Activated CD8-positive, alpha-beta T cell treated with anti-CD3 and anti-CD28 coated beads for 36 hours (primary cell): ENCODE measurements at regions not wholly inside any gene's neighbourhood (a gene's known extent, or its start where the extent isn't known, plus 50 kb on each side); places are given as distances from the start of the nearest gene placed in this dataset.

Experiments used
- ATAC-seq: fragments of 200-7000 bp; cut with Tn5 transposase; one replicate; pipeline ENCODE4 v1.10.0; 2021; ENCODE audit warnings: mild to moderate bottlenecking, moderate library complexity
- CTCF ChIA-PET: fragments of 350-600 bp; sonication (Branson Sonifier 250); formaldehyde crosslinking; loops from one replicate; lab custom pipeline; 2021; ENCODE audit warnings: antibody characterized with exemption; lab: Charles Lee
- POLR2A ChIA-PET: fragments of 350-600 bp; sonication (Branson Sonifier 250); formaldehyde crosslinking; loops from one replicate; lab custom pipeline; 2021; ENCODE audit warnings: antibody characterized with exemption; lab: Charles Lee
- DNase-seq: peaks from one replicate; pipeline ENCODE4 v3.0.0-alpha.2; 2020
- H3K27ac Mint-ChIP-seq: one replicate; pipeline ENCODE4 v1.8.0; 2021; ENCODE audit warnings: mild to moderate bottlenecking, mixed read lengths
- H3K27me3 Mint-ChIP-seq: one replicate; pipeline ENCODE4 v1.8.0; 2021; ENCODE audit warnings: mixed read lengths
- H3K36me3 Mint-ChIP-seq: one replicate; pipeline ENCODE4 v1.8.0; 2021; ENCODE audit warnings: low read depth, mixed read lengths
- H3K4me1 Mint-ChIP-seq: one replicate; pipeline ENCODE4 v1.8.0; 2021; ENCODE audit warnings: low read depth, mixed read lengths
- H3K4me3 Mint-ChIP-seq: one replicate; pipeline ENCODE4 v1.8.0; 2021; ENCODE audit warnings: mild to moderate bottlenecking, moderate library complexity, mixed read lengths
- H3K9me3 Mint-ChIP-seq: one replicate; pipeline ENCODE4 v1.8.0; 2021; ENCODE audit warnings: mixed read lengths
- intact Hi-C: fragments of 100-400 bp; cut with micrococcal nuclease; formaldehyde crosslinking; loops from one replicate; pipeline ENCODE4 v1.10.0; 2022
- TF ChIP-seq, protein P1 (sequence below): fragments of 200-600 bp; IDR thresholded peaks from one replicate; pipeline ENCODE4 v1.8.0; 2022; ENCODE audit warnings: antibody characterized with exemption, mild to moderate bottlenecking

DNA sequence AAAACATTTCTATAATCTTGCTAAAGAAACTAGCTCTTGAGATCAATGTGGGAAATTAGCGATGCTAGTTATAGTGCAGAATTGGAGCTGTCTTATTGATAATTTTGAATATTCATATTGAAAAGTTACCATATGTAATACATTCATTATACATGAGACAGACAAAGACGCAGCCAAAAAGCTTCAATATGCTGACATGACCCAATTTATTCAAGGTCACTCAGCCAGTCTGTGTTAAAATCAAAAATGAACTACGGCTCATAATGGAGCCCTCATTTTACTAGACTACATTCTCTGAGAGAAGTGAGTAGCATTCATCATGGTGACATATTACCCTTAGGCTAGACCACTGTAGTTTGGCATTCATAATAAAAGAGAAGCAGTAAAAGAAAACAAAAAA lies 107.3 kb upstream of the GABRG2 start:
- ChIA-PET CTCF (no interaction called here), POLR2A (no interaction called here)
- intact Hi-C loops, result no loop called here
- H3K9me3 Mint-ChIP-seq, result no peaks in the 10 kb centered on the region
- ATAC-seq (no peak), DNase-seq (no peak)
- H3K27ac Mint-ChIP-seq, result no peak overlapping the region
- no peaks in the 10 kb centered on the region for H3K27me3 Mint-ChIP-seq
- no peaks in the 10 kb centered on the region for H3K36me3 Mint-ChIP-seq
- H3K4me3 Mint-ChIP-seq, result no peak overlapping the region
- TF ChIP-seq, protein P1, sequence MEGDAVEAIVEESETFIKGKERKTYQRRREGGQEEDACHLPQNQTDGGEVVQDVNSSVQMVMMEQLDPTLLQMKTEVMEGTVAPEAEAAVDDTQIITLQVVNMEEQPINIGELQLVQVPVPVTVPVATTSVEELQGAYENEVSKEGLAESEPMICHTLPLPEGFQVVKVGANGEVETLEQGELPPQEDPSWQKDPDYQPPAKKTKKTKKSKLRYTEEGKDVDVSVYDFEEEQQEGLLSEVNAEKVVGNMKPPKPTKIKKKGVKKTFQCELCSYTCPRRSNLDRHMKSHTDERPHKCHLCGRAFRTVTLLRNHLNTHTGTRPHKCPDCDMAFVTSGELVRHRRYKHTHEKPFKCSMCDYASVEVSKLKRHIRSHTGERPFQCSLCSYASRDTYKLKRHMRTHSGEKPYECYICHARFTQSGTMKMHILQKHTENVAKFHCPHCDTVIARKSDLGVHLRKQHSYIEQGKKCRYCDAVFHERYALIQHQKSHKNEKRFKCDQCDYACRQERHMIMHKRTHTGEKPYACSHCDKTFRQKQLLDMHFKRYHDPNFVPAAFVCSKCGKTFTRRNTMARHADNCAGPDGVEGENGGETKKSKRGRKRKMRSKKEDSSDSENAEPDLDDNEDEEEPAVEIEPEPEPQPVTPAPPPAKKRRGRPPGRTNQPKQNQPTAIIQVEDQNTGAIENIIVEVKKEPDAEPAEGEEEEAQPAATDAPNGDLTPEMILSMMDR, result no peak
- H3K4me1 Mint-ChIP-seq, result no peaks in the 10 kb centered on the region

GRCh38 chr5:161966564-161966963 lies 101.0 kb upstream of the GABRG2 start:
- intact Hi-C loops, result no loop called here
- CTCF ChIA-PET, result no interaction called here
- no peaks in the 10 kb centered on the region for H3K27me3 Mint-ChIP-seq

GRCh38 chr5:161975350-161975749 lies 92.2 kb upstream of the GABRG2 start:
- Mint-ChIP-seq H3K9me3 (peaks cover 2% of the 10 kb centered on the region), H3K27ac (no peak overlapping the region), H3K36me3 (no peaks in the 10 kb centered on the region), H3K4me1 (no peaks in the 10 kb centered on the region), H3K4me3 (no peak overlapping the region), H3K27me3 (no peaks in the 10 kb centered on the region)
- ChIA-PET CTCF (no interaction called here), POLR2A (no interaction called here)
- no peak for ATAC-seq
- intact Hi-C loops, result no loop called here
- TF ChIP-seq, protein P1, result no peak
- no peak for DNase-seq

More at GRCh38 chr5:161966564-161966963, 101.0 kb upstream of the GABRG2 start:
- Mint-ChIP-seq H3K27ac (no peak overlapping the region), H3K9me3 (no peaks in the 10 kb centered on the region), H3K36me3 (no peaks in the 10 kb centered on the region), H3K4me3 (no peak overlapping the region), H3K4me1 (no peaks in the 10 kb centered on the region)
- ATAC-seq, result no peak
- TF ChIP-seq, protein P1, result no peak
- POLR2A ChIA-PET, result no interaction called here
- DNase-seq, result no peak

DNA sequence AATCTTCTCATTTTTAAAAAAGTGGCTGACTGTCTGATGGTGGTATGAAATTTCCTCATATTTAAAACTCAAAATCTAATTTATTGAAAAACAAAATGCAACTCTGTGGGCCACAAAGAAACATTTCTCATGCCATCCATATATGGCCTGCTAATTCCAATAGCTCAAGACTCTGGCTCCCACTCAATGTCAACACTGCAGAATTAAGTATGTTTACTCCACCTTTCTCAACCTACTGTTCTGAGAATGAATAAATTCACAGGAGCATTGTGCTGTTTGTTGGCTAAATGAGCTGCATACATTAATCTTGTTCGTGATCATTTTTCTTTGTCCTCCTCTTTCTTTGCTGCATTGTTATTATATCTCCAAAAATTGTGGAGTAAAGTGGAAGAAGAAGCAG lies 79.5 kb upstream of the GABRG2 start:
- no peak overlapping the region for H3K4me3 Mint-ChIP-seq
- ATAC-seq (no peak), DNase-seq (no peak)
- H3K36me3 Mint-ChIP-seq, result no peaks in the 10 kb centered on the region
- H3K27me3 Mint-ChIP-seq, result no peaks in the 10 kb centered on the region
- intact Hi-C loops, result no loop called here
- TF ChIP-seq, protein P1, result no peak
- ChIA-PET CTCF (interaction anchor here (0.7 kb wide), 1 partner anchor 171 kb away, joined by 3 read pairs; no protein-coding TSS in a partner anchor), POLR2A (no interaction called here)
- H3K27ac Mint-ChIP-seq, result no peak overlapping the region
- no peaks in the 10 kb centered on the region for H3K4me1 Mint-ChIP-seq
- peaks cover 15% of the 10 kb centered on the region for H3K9me3 Mint-ChIP-seq
